OCI-LY7 (cell line): ENCODE measurements at regions not wholly inside any gene's neighbourhood (a gene's known extent, or its start where the extent isn't known, plus 50 kb on each side); places are given as distances from the start of the nearest gene placed in this dataset.

Experiments used
- BruUV-seq: library from RNA; stranded (reverse); fragments of 400-500 nt; replicated peaks from 2 replicates; lab custom pipeline; 2021; lab: Mats Ljungman, UMichigan
- CTCF ChIA-PET: fragments of 300-600 bp; sonication (Branson Sonifier 250); formaldehyde crosslinking; loops from one replicate; lab custom pipeline; 2022; ENCODE audit warnings: antibody characterized with exemption; ENCODE audit not compliant: unreplicated experiment; lab: Charles Lee
- POLR2A ChIA-PET: fragments of 300-600 bp; sonication (Branson Sonifier 250); formaldehyde crosslinking; loops from one replicate; lab custom pipeline; 2022; ENCODE audit warnings: antibody characterized with exemption; lab: Charles Lee
- DNase-seq: peaks from one replicate; pipeline ENCODE4 v3.0.0-alpha.2; 2015; ENCODE audit warnings: low spot score
- H2AFZ ChIP-seq: fragments of 200-600 bp; sonication (generic), shearing (Covaris generic); 2 replicates; pipeline ENCODE4 v1.6.1; 2014; ENCODE audit warnings: mild to moderate bottlenecking, antibody characterized with exemption, low read length, moderate library complexity
- H3K27ac ChIP-seq: fragments of 200-600 bp; sonication (generic); 2 replicates; pipeline ENCODE4 v1.5.1; 2014; ENCODE audit warnings: mixed run types, low read depth, mild to moderate bottlenecking, moderate library complexity, low read length, inconsistent platforms; ENCODE audit not compliant: poor library complexity, severe bottlenecking
- H3K36me3 ChIP-seq: fragments of 200-600 bp; sonication (generic); 2 replicates; pipeline ENCODE4 v1.6.1; 2014; ENCODE audit warnings: mild to moderate bottlenecking, antibody characterized with exemption, low read length, moderate library complexity, mixed read lengths; ENCODE audit not compliant: insufficient read depth
- H3K4me1 ChIP-seq: fragments of 200-600 bp; sonication (generic); 2 replicates; pipeline ENCODE4 v1.5.1; 2014; ENCODE audit warnings: mild to moderate bottlenecking, low read length; ENCODE audit not compliant: insufficient read depth, poor library complexity, severe bottlenecking
- H3K4me2 ChIP-seq: fragments of 200-600 bp; sonication (generic); 2 replicates; pipeline ENCODE4 v1.6.1; 2014; ENCODE audit warnings: mild to moderate bottlenecking, low read length
- H3K4me3 ChIP-seq: fragments of 200-600 bp; sonication (generic); 2 replicates; pipeline ENCODE4 v1.5.1; 2014; ENCODE audit warnings: mild to moderate bottlenecking, low read depth, low read length; ENCODE audit not compliant: poor library complexity, severe bottlenecking
- H3K79me2 ChIP-seq: fragments of 200-600 bp; sonication (generic); 2 replicates; pipeline ENCODE4 v1.6.1; 2016; ENCODE audit warnings: low read depth, mild to moderate bottlenecking, low read length, moderate library complexity, mixed read lengths; ENCODE audit not compliant: insufficient read depth
- H3K9me2 ChIP-seq: fragments of 200-600 bp; sonication (generic); 2 replicates; pipeline ENCODE4 v1.6.1; 2016; ENCODE audit warnings: mild to moderate bottlenecking, low read length, mixed read lengths; ENCODE audit not compliant: insufficient read depth
- H3K9me3 ChIP-seq: fragments of 200-600 bp; sonication (generic); 2 replicates; pipeline ENCODE4 v1.6.1; 2014; ENCODE audit warnings: mild to moderate bottlenecking, mixed run types, low read length, mixed read lengths
- H4K20me1 ChIP-seq: fragments of 200-600 bp; sonication (generic); 2 replicates; pipeline ENCODE4 v1.6.1; 2014; ENCODE audit warnings: mild to moderate bottlenecking, antibody characterized with exemption, low read length, moderate library complexity, mixed read lengths; ENCODE audit not compliant: insufficient read depth
- EZH2phosphoT487 ChIP-seq: fragments of 200-600 bp; sonication (generic); IDR thresholded peaks from 2 replicates; pipeline ENCODE4 v1.6.1; 2018; ENCODE audit warnings: low read depth, borderline replicate concordance, mild to moderate bottlenecking, mixed run types, antibody characterized with exemption, low read length, moderate library complexity, mixed read lengths
- intact Hi-C: fragments of 100-400 bp; cut with micrococcal nuclease; formaldehyde crosslinking; loops from one replicate; pipeline ENCODE4 v1.10.0; 2022; ENCODE audit not compliant: unreplicated experiment
- TF ChIP-seq, protein P1 (sequence below): fragments of 200-600 bp; sonication (generic); conservative IDR thresholded peaks from 2 replicates; pipeline ENCODE4 v1.5.1; 2014; ENCODE audit warnings: mild to moderate bottlenecking, antibody characterized with exemption, low read length, moderate library complexity, mixed read lengths

- H3K79me2 ChIP-seq = no peaks in the 10 kb centered on the region
- no peaks in the 10 kb centered on the region for H3K4me1 ChIP-seq
- no peak for TF ChIP-seq EZH2phosphoT487
- no peak overlapping the region for H3K4me2 ChIP-seq
- CTCF ChIA-PET = no interaction called here
- H3K36me3 ChIP-seq = no peaks in the 10 kb centered on the region
- no peak overlapping the region for H3K27ac ChIP-seq
- BruUV-seq = no TSS peak
- POLR2A ChIA-PET = no interaction called here
- DNase-seq = no peak
- intact Hi-C loops = no loop called here
- no peak overlapping the region for H2AFZ ChIP-seq
- no peaks in the 10 kb centered on the region for H4K20me1 ChIP-seq
- H3K4me3 ChIP-seq = no peak overlapping the region
- H3K9me2 ChIP-seq = no peaks in the 10 kb centered on the region
- no peaks in the 10 kb centered on the region for H3K9me3 ChIP-seq
These were observed 83.3 kb upstream of the PCDH8 start for GRCh38 chr13:52931539-52932431.

GRCh38 chr13:52931131-52931530 is 82.7 kb upstream of the PCDH8 start:
- no TSS peak for BruUV-seq
- no peaks in the 10 kb centered on the region for H3K79me2 ChIP-seq
- no peaks in the 10 kb centered on the region for H4K20me1 ChIP-seq
- no peaks in the 10 kb centered on the region for H3K9me3 ChIP-seq
- no peak for DNase-seq
- no peak overlapping the region for H3K27ac ChIP-seq
- no peak overlapping the region for H2AFZ ChIP-seq
- no peak for TF ChIP-seq EZH2phosphoT487
- TF ChIP-seq, protein P1, sequence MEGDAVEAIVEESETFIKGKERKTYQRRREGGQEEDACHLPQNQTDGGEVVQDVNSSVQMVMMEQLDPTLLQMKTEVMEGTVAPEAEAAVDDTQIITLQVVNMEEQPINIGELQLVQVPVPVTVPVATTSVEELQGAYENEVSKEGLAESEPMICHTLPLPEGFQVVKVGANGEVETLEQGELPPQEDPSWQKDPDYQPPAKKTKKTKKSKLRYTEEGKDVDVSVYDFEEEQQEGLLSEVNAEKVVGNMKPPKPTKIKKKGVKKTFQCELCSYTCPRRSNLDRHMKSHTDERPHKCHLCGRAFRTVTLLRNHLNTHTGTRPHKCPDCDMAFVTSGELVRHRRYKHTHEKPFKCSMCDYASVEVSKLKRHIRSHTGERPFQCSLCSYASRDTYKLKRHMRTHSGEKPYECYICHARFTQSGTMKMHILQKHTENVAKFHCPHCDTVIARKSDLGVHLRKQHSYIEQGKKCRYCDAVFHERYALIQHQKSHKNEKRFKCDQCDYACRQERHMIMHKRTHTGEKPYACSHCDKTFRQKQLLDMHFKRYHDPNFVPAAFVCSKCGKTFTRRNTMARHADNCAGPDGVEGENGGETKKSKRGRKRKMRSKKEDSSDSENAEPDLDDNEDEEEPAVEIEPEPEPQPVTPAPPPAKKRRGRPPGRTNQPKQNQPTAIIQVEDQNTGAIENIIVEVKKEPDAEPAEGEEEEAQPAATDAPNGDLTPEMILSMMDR = no peak
- POLR2A ChIA-PET = interaction anchor here (1.2 kb wide), 1 partner anchor 9 kb away, joined by 4 read pairs; no protein-coding TSS in a partner anchor
- H3K4me3 ChIP-seq = no peak overlapping the region
- CTCF ChIA-PET = no interaction called here
- intact Hi-C loops = no loop called here
- no peaks in the 10 kb centered on the region for H3K9me2 ChIP-seq
- H3K4me1 ChIP-seq = no peaks in the 10 kb centered on the region
- H3K4me2 ChIP-seq = no peak overlapping the region
- no peaks in the 10 kb centered on the region for H3K36me3 ChIP-seq

DNA sequence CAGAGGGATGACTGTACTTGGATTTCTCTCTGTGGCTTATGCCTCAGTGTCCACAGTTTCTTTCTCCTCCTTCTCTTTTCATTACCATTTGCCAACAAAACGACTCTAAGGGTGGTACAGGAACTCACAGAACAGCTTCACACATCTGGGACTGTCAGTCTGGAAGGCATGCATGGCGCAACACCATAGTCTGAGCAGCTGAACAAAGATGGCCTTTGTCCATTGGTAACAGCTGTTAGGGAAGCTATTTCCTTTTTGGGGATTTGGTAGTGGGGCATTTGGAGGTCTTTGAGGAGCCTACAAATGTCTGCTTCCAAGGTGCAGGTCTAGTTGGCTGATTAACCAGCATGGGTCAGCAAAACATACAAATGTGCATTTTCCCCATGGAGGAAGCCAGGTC is 81.4 kb upstream of the PCDH8 start:
- H3K9me3 ChIP-seq = no peaks in the 10 kb centered on the region
- H3K79me2 ChIP-seq = no peaks in the 10 kb centered on the region
- H3K36me3 ChIP-seq = no peaks in the 10 kb centered on the region
- H3K4me2 ChIP-seq = no peak overlapping the region
- H2AFZ ChIP-seq = no peak overlapping the region
- DNase-seq = no peak
- intact Hi-C loops = no loop called here
- no peaks in the 10 kb centered on the region for H3K9me2 ChIP-seq
- ChIA-PET POLR2A (interaction anchor here (0.7 to 1.2 kb wide), 2 partner anchors 8 to 39 kb away, joined by 3 to 4 read pairs; no protein-coding TSS in a partner anchor), CTCF (no interaction called here)
- BruUV-seq = no TSS peak
- H3K4me3 ChIP-seq = no peak overlapping the region
- H3K27ac ChIP-seq = no peak overlapping the region
- TF ChIP-seq EZH2phosphoT487 = no peak
- TF ChIP-seq, protein P1 = no peak
- H3K4me1 ChIP-seq = no peaks in the 10 kb centered on the region
- H4K20me1 ChIP-seq = no peaks in the 10 kb centered on the region
